Astrocyte (in vitro differentiated cells and primary cell): ENCODE measurements at regions not wholly inside any gene's neighbourhood (a gene's known extent, or its start where the extent isn't known, plus 50 kb on each side); places are given as distances from the start of the nearest gene placed in this dataset.

Experiments used
- DNase-seq: peaks from one replicate; pipeline ENCODE4 v3.0.0-alpha.2; 2010; ENCODE audit warnings: low read depth
- FAIRE-seq: peaks from 2 replicates; lab custom pipeline; 2011; peaks lifted over from hg19 to GRCh38; lab: Jason Lieb, UNC
- H2AFZ ChIP-seq: 2 replicates; pipeline ENCODE4 v1.6.0; 2012; ENCODE audit warnings: low read depth, low read length, inconsistent platforms
- H3K27ac ChIP-seq: 2 replicates; pipeline ENCODE4 v1.5.1; 2011; ENCODE audit warnings: low read depth, low read length, inconsistent platforms
- H3K27me3 ChIP-seq: 2 replicates; pipeline ENCODE4 v1.6.0; 2011; ENCODE audit warnings: low read length, inconsistent platforms; ENCODE audit not compliant: insufficient read depth
- H3K36me3 ChIP-seq: 2 replicates; pipeline ENCODE4 v1.5.1; 2011; ENCODE audit warnings: low read length, inconsistent platforms; ENCODE audit not compliant: insufficient read depth
- H3K4me1 ChIP-seq: 2 replicates; pipeline ENCODE4 v1.5.1; 2011; ENCODE audit warnings: low read length, inconsistent platforms; ENCODE audit not compliant: insufficient read depth
- H3K4me2 ChIP-seq: 2 replicates; pipeline ENCODE4 v1.6.0; 2012; ENCODE audit warnings: low read length, inconsistent platforms
- H3K4me3 ChIP-seq: 2 replicates; pipeline ENCODE4 v1.5.1; 2011; ENCODE audit warnings: low read depth, mild to moderate bottlenecking, low read length, inconsistent platforms; ENCODE audit not compliant: insufficient read depth
- H3K79me2 ChIP-seq: 2 replicates; pipeline ENCODE4 v1.6.0; 2012; ENCODE audit warnings: mild to moderate bottlenecking, low read length, inconsistent platforms; ENCODE audit not compliant: insufficient read depth
- H3K9ac ChIP-seq: 2 replicates; pipeline ENCODE4 v1.6.0; 2012; ENCODE audit warnings: mild to moderate bottlenecking, low read length, inconsistent platforms
- H3K9me3 ChIP-seq: 2 replicates; pipeline ENCODE4 v1.5.1; 2012; ENCODE audit warnings: low read depth, mild to moderate bottlenecking, low read length, inconsistent platforms; ENCODE audit not compliant: insufficient read depth
- H4K20me1 ChIP-seq: 2 replicates; pipeline ENCODE4 v1.6.0; 2012; ENCODE audit warnings: low read length, inconsistent platforms; ENCODE audit not compliant: insufficient read depth
- H3K27ac Mint-ChIP-seq: one replicate; pipeline ENCODE4 v1.8.0; 2021; ENCODE audit warnings: mild to moderate bottlenecking, mixed read lengths; ENCODE audit not compliant: unreplicated experiment
- H3K27me3 Mint-ChIP-seq: one replicate; pipeline ENCODE4 v1.8.0; 2021; ENCODE audit warnings: low read depth, mixed read lengths; ENCODE audit not compliant: unreplicated experiment
- H3K36me3 Mint-ChIP-seq: one replicate; pipeline ENCODE4 v1.8.0; 2021; ENCODE audit warnings: low read depth, mixed read lengths; ENCODE audit not compliant: unreplicated experiment
- H3K4me1 Mint-ChIP-seq: one replicate; pipeline ENCODE4 v1.8.0; 2021; ENCODE audit warnings: low read depth, mixed read lengths; ENCODE audit not compliant: unreplicated experiment
- H3K4me3 Mint-ChIP-seq: one replicate; pipeline ENCODE4 v1.8.0; 2021; ENCODE audit warnings: mild to moderate bottlenecking, moderate library complexity, mixed read lengths; ENCODE audit not compliant: unreplicated experiment
- H3K9me3 Mint-ChIP-seq: one replicate; pipeline ENCODE4 v1.8.0; 2021; ENCODE audit warnings: mild to moderate bottlenecking, mixed read lengths; ENCODE audit not compliant: unreplicated experiment
- CTCF ChIP-seq: IDR thresholded peaks from 2 replicates; pipeline ENCODE4 v1.5.1; 2011; ENCODE audit warnings: low read depth, mild to moderate bottlenecking, inconsistent platforms, low read length, moderate library complexity; ENCODE audit not compliant: insufficient read depth
- EZH2 ChIP-seq: IDR thresholded peaks from 2 replicates; pipeline ENCODE4 v1.6.1; 2012; ENCODE audit warnings: mild to moderate bottlenecking, low read length, inconsistent platforms; ENCODE audit not compliant: insufficient read depth

- H3K4me3 Mint-ChIP-seq = no peak overlapping the region
- TF ChIP-seq EZH2 (no peak), CTCF (peak; percentile 93)
- H3K9me3 ChIP-seq = peaks cover 3% of the 10 kb centered on the region
- no peaks in the 10 kb centered on the region for H3K4me1 Mint-ChIP-seq
- no peaks in the 10 kb centered on the region for H4K20me1 ChIP-seq
- no peaks in the 10 kb centered on the region for H3K36me3 Mint-ChIP-seq
- no peaks in the 10 kb centered on the region for H3K27me3 Mint-ChIP-seq
- H3K79me2 ChIP-seq = no peaks in the 10 kb centered on the region
- H3K27me3 ChIP-seq = no peaks in the 10 kb centered on the region
- no peaks in the 10 kb centered on the region for H3K36me3 ChIP-seq
- no peak for DNase-seq
- peak overlapping the region; percentile 13 for H3K27ac Mint-ChIP-seq
- H2AFZ ChIP-seq = no peak overlapping the region
- no peak overlapping the region for H3K27ac ChIP-seq
- H3K4me3 ChIP-seq = no peak overlapping the region
- no peaks in the 10 kb centered on the region for H3K9me3 Mint-ChIP-seq
- H3K9ac ChIP-seq = no peak overlapping the region
- FAIRE-seq = no peak
- no peak overlapping the region for H3K4me2 ChIP-seq
- no peaks in the 10 kb centered on the region for H3K4me1 ChIP-seq
Measured at GRCh38 chr20:52379723-52380336, 188.3 kb upstream of the ZFP64 start.

GRCh38 chr20:52372169-52372568 is 180.6 kb upstream of the ZFP64 start:
- DNase-seq (no peak), FAIRE-seq (no peak)
- H3K79me2 ChIP-seq = no peaks in the 10 kb centered on the region
- H2AFZ ChIP-seq = no peak overlapping the region
- peaks cover 1% of the 10 kb centered on the region for H3K9me3 Mint-ChIP-seq
- H4K20me1 ChIP-seq = no peaks in the 10 kb centered on the region
- no peak overlapping the region for H3K4me3 Mint-ChIP-seq
- H3K36me3 ChIP-seq = no peaks in the 10 kb centered on the region
- H3K27me3 Mint-ChIP-seq = no peaks in the 10 kb centered on the region
- no peak overlapping the region for H3K9ac ChIP-seq
- no peak overlapping the region for H3K4me3 ChIP-seq
- H3K4me1 Mint-ChIP-seq = no peaks in the 10 kb centered on the region
- no peaks in the 10 kb centered on the region for H3K4me1 ChIP-seq
- no peak overlapping the region for H3K27ac Mint-ChIP-seq
- no peaks in the 10 kb centered on the region for H3K27me3 ChIP-seq
- H3K27ac ChIP-seq = no peak overlapping the region
- no peak overlapping the region for H3K4me2 ChIP-seq
- peaks cover 3% of the 10 kb centered on the region for H3K9me3 ChIP-seq
- TF ChIP-seq CTCF (no peak), EZH2 (no peak)
- no peaks in the 10 kb centered on the region for H3K36me3 Mint-ChIP-seq

- Histone ChIP-seq H3K27me3 (no peaks in the 10 kb centered on the region), H3K36me3 (no peaks in the 10 kb centered on the region), H2AFZ (no peak overlapping the region), H4K20me1 (no peaks in the 10 kb centered on the region), H3K9ac (no peak overlapping the region), H3K4me1 (no peaks in the 10 kb centered on the region), H3K9me3 (no peaks in the 10 kb centered on the region), H3K27ac (no peak overlapping the region), H3K4me2 (no peak overlapping the region), H3K79me2 (no peaks in the 10 kb centered on the region), H3K4me3 (no peak overlapping the region)
- Mint-ChIP-seq H3K36me3 (no peaks in the 10 kb centered on the region), H3K9me3 (no peaks in the 10 kb centered on the region), H3K27ac (no peak overlapping the region), H3K27me3 (no peaks in the 10 kb centered on the region), H3K4me1 (no peaks in the 10 kb centered on the region), H3K4me3 (no peak overlapping the region)
- FAIRE-seq (no peak), DNase-seq (no peak)
- TF ChIP-seq EZH2 = no peak
- no peak for TF ChIP-seq CTCF
Measured at GRCh38 chr20:52365688-52366087, 174.1 kb upstream of the ZFP64 start.
